BJ (cell line): ENCODE measurements at regions not wholly inside any gene's neighbourhood (a gene's known extent, or its start where the extent isn't known, plus 50 kb on each side); places are given as distances from the start of the nearest gene placed in this dataset.

Source experiments
- CTCF ChIA-PET: fragments of 350-600 bp; formaldehyde crosslinking; extraction: SDS; loops from one replicate; lab custom pipeline; 2021; ENCODE audit warnings: antibody characterized with exemption, inconsistent platforms; lab: Yijun Ruan, JAX
- POLR2A ChIA-PET: fragments of 300-600 bp; sonication (Branson Sonifier 250); formaldehyde crosslinking; extraction: SDS; loops from one replicate; lab custom pipeline; 2021; ENCODE audit warnings: antibody characterized with exemption; lab: Charles Lee
- DNase-seq: peaks from one replicate; pipeline ENCODE4 v3.0.0-alpha.2; 2011; ENCODE audit warnings: low read depth
- H3K27me3 ChIP-seq: 2 replicates; pipeline ENCODE4 v1.6.0; 2011; ENCODE audit warnings: low read length; ENCODE audit not compliant: control insufficient read depth, insufficient read depth
- H3K36me3 ChIP-seq: 2 replicates; pipeline ENCODE4 v1.5.1; 2011; ENCODE audit warnings: low read length; ENCODE audit not compliant: control insufficient read depth, insufficient read depth
- H3K4me3 ChIP-seq: 2 replicates; pipeline ENCODE4 v1.5.1; 2011; ENCODE audit warnings: low read depth, mild to moderate bottlenecking, control low read depth, low read length
- CTCF ChIP-seq: IDR thresholded peaks from 2 replicates; pipeline ENCODE4 v1.5.1; 2011; ENCODE audit warnings: low read depth, mild to moderate bottlenecking, control low read depth, inconsistent platforms, low read length, moderate library complexity; ENCODE audit not compliant: insufficient read depth

GRCh38 chr2:51256736-51257135 lies 224.8 kb upstream of the NRXN1 start:
- no peak for TF ChIP-seq CTCF
- no peaks in the 10 kb centered on the region for H3K36me3 ChIP-seq
- DNase-seq, result no peak
- H3K27me3 ChIP-seq, result no peaks in the 10 kb centered on the region
- CTCF ChIA-PET, result no interaction called here
- POLR2A ChIA-PET, result no interaction called here
- no peak overlapping the region for H3K4me3 ChIP-seq

GRCh38 chr2:51251356-51251755 lies 219.4 kb upstream of the NRXN1 start:
- Histone ChIP-seq H3K27me3 (no peaks in the 10 kb centered on the region), H3K4me3 (no peak overlapping the region), H3K36me3 (no peaks in the 10 kb centered on the region)
- ChIA-PET POLR2A (no interaction called here), CTCF (no interaction called here)
- no peak for TF ChIP-seq CTCF
- DNase-seq, result no peak

- POLR2A ChIA-PET, result no interaction called here
- no peak for DNase-seq
- no peaks in the 10 kb centered on the region for H3K36me3 ChIP-seq
- TF ChIP-seq CTCF, result no peak
- CTCF ChIA-PET, result no interaction called here
- no peak overlapping the region for H3K4me3 ChIP-seq
- H3K27me3 ChIP-seq, result no peaks in the 10 kb centered on the region
Measured at GRCh38 chr2:51247252-51247805, 215.4 kb upstream of the NRXN1 start.

- POLR2A ChIA-PET, result no interaction called here
- TF ChIP-seq CTCF, result no peak
Measured at GRCh38 chr2:51243892-51244535, 212.1 kb upstream of the NRXN1 start.

GRCh38 chr2:51237626-51238271 lies 205.8 kb upstream of the NRXN1 start:
- POLR2A ChIA-PET, result no interaction called here
- no peak for TF ChIP-seq CTCF
- CTCF ChIA-PET, result no interaction called here

More at GRCh38 chr2:51243892-51244535, 212.1 kb upstream of the NRXN1 start:
- Histone ChIP-seq H3K4me3 (no peak overlapping the region), H3K36me3 (no peaks in the 10 kb centered on the region), H3K27me3 (no peaks in the 10 kb centered on the region)
- CTCF ChIA-PET, result no interaction called here
- DNase-seq, result no peak

More at GRCh38 chr2:51237626-51238271, 205.8 kb upstream of the NRXN1 start:
- Histone ChIP-seq H3K36me3 (no peaks in the 10 kb centered on the region), H3K4me3 (no peak overlapping the region), H3K27me3 (no peaks in the 10 kb centered on the region)
- no peak for DNase-seq
